ENCODE measurements at regions not wholly inside any gene's neighbourhood (a gene's known extent, or its start where the extent isn't known, plus 50 kb on each side); places are given as distances from the start of the nearest gene placed in this dataset.

DNA sequence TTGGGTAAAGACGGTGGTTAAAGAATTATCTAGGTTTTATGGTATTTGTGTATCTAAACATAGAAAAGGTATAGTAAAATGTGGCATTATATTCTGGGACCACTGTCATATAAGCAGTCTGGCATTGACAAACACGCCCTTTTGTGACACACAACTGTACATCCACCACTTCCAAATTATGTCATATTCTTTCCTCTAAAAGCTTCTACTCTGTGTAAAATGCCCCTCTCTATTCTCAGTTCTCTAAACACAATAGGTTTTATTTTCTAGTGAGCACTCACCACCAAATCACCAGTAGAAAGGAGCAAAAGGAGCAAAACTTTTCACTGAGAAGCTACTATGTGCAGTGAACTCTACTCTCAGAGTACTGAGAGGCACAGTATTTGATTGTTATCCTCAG, 88.1 kb upstream of the PIEZO2 start (continued):
- TF ChIP-seq, protein P1, sequence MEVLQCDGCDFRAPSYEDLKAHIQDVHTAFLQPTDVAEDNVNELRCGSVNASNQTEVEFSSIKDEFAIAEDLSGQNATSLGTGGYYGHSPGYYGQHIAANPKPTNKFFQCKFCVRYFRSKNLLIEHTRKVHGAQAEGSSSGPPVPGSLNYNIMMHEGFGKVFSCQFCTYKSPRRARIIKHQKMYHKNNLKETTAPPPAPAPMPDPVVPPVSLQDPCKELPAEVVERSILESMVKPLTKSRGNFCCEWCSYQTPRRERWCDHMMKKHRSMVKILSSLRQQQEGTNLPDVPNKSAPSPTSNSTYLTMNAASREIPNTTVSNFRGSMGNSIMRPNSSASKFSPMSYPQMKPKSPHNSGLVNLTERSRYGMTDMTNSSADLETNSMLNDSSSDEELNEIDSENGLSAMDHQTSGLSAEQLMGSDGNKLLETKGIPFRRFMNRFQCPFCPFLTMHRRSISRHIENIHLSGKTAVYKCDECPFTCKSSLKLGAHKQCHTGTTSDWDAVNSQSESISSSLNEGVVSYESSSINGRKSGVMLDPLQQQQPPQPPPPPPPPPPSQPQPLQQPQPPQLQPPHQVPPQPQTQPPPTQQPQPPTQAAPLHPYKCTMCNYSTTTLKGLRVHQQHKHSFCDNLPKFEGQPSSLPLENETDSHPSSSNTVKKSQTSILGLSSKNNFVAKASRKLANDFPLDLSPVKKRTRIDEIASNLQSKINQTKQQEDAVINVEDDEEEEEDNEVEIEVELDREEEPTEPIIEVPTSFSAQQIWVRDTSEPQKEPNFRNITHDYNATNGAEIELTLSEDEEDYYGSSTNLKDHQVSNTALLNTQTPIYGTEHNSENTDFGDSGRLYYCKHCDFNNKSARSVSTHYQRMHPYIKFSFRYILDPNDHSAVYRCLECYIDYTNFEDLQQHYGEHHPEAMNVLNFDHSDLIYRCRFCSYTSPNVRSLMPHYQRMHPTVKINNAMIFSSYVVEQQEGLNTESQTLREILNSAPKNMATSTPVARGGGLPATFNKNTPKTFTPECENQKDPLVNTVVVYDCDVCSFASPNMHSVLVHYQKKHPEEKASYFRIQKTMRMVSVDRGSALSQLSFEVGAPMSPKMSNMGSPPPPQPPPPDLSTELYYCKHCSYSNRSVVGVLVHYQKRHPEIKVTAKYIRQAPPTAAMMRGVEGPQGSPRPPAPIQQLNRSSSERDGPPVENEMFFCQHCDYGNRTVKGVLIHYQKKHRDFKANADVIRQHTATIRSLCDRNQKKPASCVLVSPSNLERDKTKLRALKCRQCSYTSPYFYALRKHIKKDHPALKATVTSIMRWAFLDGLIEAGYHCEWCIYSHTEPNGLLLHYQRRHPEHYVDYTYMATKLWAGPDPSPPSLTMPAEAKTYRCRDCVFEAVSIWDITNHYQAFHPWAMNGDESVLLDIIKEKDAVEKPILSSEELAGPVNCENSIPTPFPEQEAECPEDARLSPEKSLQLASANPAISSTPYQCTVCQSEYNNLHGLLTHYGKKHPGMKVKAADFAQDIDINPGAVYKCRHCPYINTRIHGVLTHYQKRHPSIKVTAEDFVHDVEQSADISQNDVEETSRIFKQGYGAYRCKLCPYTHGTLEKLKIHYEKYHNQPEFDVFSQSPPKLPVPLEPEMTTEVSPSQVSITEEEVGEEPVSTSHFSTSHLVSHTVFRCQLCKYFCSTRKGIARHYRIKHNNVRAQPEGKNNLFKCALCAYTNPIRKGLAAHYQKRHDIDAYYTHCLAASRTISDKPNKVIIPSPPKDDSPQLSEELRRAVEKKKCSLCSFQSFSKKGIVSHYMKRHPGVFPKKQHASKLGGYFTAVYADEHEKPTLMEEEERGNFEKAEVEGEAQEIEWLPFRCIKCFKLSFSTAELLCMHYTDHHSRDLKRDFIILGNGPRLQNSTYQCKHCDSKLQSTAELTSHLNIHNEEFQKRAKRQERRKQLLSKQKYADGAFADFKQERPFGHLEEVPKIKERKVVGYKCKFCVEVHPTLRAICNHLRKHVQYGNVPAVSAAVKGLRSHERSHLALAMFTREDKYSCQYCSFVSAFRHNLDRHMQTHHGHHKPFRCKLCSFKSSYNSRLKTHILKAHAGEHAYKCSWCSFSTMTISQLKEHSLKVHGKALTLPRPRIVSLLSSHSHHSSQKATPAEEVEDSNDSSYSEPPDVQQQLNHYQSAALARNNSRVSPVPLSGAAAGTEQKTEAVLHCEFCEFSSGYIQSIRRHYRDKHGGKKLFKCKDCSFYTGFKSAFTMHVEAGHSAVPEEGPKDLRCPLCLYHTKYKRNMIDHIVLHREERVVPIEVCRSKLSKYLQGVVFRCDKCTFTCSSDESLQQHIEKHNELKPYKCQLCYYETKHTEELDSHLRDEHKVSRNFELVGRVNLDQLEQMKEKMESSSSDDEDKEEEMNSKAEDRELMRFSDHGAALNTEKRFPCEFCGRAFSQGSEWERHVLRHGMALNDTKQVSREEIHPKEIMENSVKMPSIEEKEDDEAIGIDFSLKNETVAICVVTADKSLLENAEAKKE (CRISPR knock-in tag; IDR thresholded peaks at IDR 0.05): no peak
- TF ChIP-seq NANOG (IDR thresholded peaks at IDR 0.05; ENCODE audit: borderline replicate concordance): no peak

DNA sequence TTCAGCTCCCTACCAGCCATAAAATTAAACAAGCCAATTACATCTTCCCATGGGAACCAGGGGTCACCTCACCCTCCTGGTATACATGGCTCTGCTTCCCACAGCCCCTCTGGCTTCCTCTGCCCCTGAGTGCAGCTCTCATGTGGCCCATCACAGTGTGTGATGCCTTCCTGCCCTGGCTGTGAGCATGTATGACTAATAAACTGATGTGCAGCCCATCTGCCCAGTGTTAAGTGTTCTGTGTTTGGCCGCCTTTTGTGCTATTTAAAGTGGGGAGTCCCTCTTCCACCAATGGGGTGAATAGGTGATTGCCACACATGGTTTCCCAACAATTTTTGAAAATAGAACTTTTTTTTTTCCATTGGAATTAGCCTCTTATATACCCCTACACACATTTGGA, 87.7 kb upstream of the PIEZO2 start:
- no peaks in the 10 kb centered on the region for H3K36me3 ChIP-seq (ENCODE audit: insufficient read depth)
- H3K27me3 Mint-ChIP-seq (ENCODE audit: insufficient read depth, low read depth, poor library complexity): no peaks in the 10 kb centered on the region
- no peaks in the 10 kb centered on the region for H3K4me1 Mint-ChIP-seq
- H3K9me2 ChIP-seq (ENCODE audit: insufficient read depth): 0 out of 2 replicates have a peak, but pooled peaks cover 3% of the 10 kb centered on the region
- no peaks in the 10 kb centered on the region for H3K36me3 Mint-ChIP-seq (ENCODE audit: low read depth)
- H3K27ac Mint-ChIP-seq: no peak overlapping the region; the same call in 1 of the 2 replicates
- no peak overlapping the region for H3K4me3 ChIP-seq
- no peaks in the 10 kb centered on the region for H3K79me2 ChIP-seq (replicated peaks; ENCODE audit: insufficient read depth)
- no peak overlapping the region for H3K27ac ChIP-seq (ENCODE audit: low read depth)
- no peaks in the 10 kb centered on the region for H3K4me1 ChIP-seq (ENCODE audit: insufficient read depth)
- ATAC-seq: no peak
- H3K9me3 Mint-ChIP-seq: no peaks in the 10 kb centered on the region
- H4K20me1 ChIP-seq (replicated peaks; ENCODE audit: insufficient read depth): no peaks in the 10 kb centered on the region
- no peak overlapping the region for H3K4me3 Mint-ChIP-seq
- H3K4me2 ChIP-seq: no peak overlapping the region
- H2AFZ ChIP-seq: no peak overlapping the region
- H3K27me3 ChIP-seq (ENCODE audit: insufficient read depth): no peaks in the 10 kb centered on the region
- no peak for DNase-seq (ENCODE audit: low spot score)
- no peaks in the 10 kb centered on the region for H3F3A ChIP-seq (replicated peaks; ENCODE audit: low read depth)
- no peak for TF ChIP-seq EZH2phosphoT487 (IDR thresholded peaks at IDR 0.05; ENCODE audit: unreplicated experiment)
- TF ChIP-seq CREB1 (CRISPR knock-in tag; IDR thresholded peaks at IDR 0.05; ENCODE audit: low read depth): no peak
- TF ChIP-seq, protein P1 (CRISPR knock-in tag; IDR thresholded peaks at IDR 0.05): no peak
- TF ChIP-seq JUNB (IDR thresholded peaks at IDR 0.05; ENCODE audit: unreplicated experiment): no peak
- TF ChIP-seq ZNF331 (CRISPR knock-in tag; IDR thresholded peaks at IDR 0.05; ENCODE audit: low read depth): no peak
- TF ChIP-seq NANOG (IDR thresholded peaks at IDR 0.05; ENCODE audit: borderline replicate concordance): no peak
- TF ChIP-seq, protein P2, sequence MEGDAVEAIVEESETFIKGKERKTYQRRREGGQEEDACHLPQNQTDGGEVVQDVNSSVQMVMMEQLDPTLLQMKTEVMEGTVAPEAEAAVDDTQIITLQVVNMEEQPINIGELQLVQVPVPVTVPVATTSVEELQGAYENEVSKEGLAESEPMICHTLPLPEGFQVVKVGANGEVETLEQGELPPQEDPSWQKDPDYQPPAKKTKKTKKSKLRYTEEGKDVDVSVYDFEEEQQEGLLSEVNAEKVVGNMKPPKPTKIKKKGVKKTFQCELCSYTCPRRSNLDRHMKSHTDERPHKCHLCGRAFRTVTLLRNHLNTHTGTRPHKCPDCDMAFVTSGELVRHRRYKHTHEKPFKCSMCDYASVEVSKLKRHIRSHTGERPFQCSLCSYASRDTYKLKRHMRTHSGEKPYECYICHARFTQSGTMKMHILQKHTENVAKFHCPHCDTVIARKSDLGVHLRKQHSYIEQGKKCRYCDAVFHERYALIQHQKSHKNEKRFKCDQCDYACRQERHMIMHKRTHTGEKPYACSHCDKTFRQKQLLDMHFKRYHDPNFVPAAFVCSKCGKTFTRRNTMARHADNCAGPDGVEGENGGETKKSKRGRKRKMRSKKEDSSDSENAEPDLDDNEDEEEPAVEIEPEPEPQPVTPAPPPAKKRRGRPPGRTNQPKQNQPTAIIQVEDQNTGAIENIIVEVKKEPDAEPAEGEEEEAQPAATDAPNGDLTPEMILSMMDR (conservative IDR thresholded peaks at IDR 0.05; ENCODE audit: low read depth in 2 of 2): no peak
